Psoas muscle (tissue), 7 donors: ENCODE measurements at regions not wholly inside any gene's neighbourhood (a gene's known extent, or its start where the extent isn't known, plus 50 kb on each side); places are given as distances from the start of the nearest gene placed in this dataset.
"Not testable (repeated sequence)": the region's sequence is repeated elsewhere in the genome, so short reads cannot be mapped to it uniquely, and the experiment has no call there.

ENCODE experiments used
- ATAC-seq, 4 donors: fragments of 200-7000 bp; cut with Tn5 transposase; one replicate each; pipeline ENCODE4 v1.9.1; 2020; ENCODE audit warnings: moderate library complexity in 3 of 4, mild to moderate bottlenecking in 2 of 4
- DNase-seq, 2 donors: peaks; one replicate each; pipeline ENCODE4 v3.0.0-alpha.2; 2020
- H3K27ac ChIP-seq: fragments of 200-600 bp; one replicate; pipeline ENCODE4 v1.8.0; 2022
- H3K27me3 ChIP-seq, 3 donors: fragments of 200-600 bp in 1 of 3; one replicate each; pipeline versions ENCODE4 v1.6.1 to v1.8.0; 2013 to 2022; ENCODE audit warnings: low read length in 2 of 3, mild to moderate bottlenecking in 2 of 3, moderate library complexity in 1 of 3; ENCODE audit not compliant: insufficient read depth in 3 of 3
- H3K36me3 ChIP-seq, 2 donors: fragments of 200-600 bp in 1 of 2; one replicate each; pipeline versions ENCODE4 v1.6.1 to v1.8.0; 2013 to 2022; ENCODE audit warnings: low read depth in 1 of 2, mild to moderate bottlenecking in 1 of 2, moderate library complexity in 1 of 2; ENCODE audit not compliant: insufficient read depth in 1 of 2
- H3K4me1 ChIP-seq: fragments of 200-600 bp; one replicate; pipeline ENCODE4 v1.8.0; 2022
- H3K4me3 ChIP-seq: fragments of 200-600 bp; one replicate; pipeline ENCODE4 v1.8.0; 2022; ENCODE audit warnings: mild to moderate bottlenecking
- H3K9me3 ChIP-seq: fragments of 200-600 bp; one replicate; pipeline ENCODE4 v1.8.0; 2022
- WGBS, 3 donors: extraction: QIAGEN DNeasy Blood & Tissue Kit; methylation state at CpG; one replicate each; pipeline versions ENCODE4 v1.1.6 to v1.1.7; 2013; 5-methylcytosine and 5-hydroxymethylcytosine counted together
- intact Hi-C, 2 donors: fragments of 100-400 bp; cut with DNase I; formaldehyde crosslinking; loops; one replicate each; pipeline versions ENCODE4 v1.11.0 to v1.14.2; 2022
- donor health status: healthy with polysubstance abuse.
- donor health status: DM: no; HTN: no; CAD: no; lungs with moderate emphysema.
- donor health status: Bipolar disorder and iron deficiency.
- donor health status: healthy.
- donor health status: DM: yes; HTN: yes; CAD: no.
- donor health status: DM: no; HTN: no; CAD: no.
- donor health status: DM: yes; HTN: yes; CAD: no.

- H3K4me1 ChIP-seq, H3K4me3 ChIP-seq, ATAC-seq, H3K27ac ChIP-seq, intact Hi-C loops, H3K9me3 ChIP-seq, DNase-seq, H3K27me3 ChIP-seq, H3K36me3 ChIP-seq: not testable (repeated sequence)
- 48 to 51% (median 50%) methylated on average over 6 of the region's 7 CpGs for WGBS, 3 donors
Observed at GRCh38 chr1:234815295-234815815, 205.4 kb upstream of the IRF2BP2 start.

DNA sequence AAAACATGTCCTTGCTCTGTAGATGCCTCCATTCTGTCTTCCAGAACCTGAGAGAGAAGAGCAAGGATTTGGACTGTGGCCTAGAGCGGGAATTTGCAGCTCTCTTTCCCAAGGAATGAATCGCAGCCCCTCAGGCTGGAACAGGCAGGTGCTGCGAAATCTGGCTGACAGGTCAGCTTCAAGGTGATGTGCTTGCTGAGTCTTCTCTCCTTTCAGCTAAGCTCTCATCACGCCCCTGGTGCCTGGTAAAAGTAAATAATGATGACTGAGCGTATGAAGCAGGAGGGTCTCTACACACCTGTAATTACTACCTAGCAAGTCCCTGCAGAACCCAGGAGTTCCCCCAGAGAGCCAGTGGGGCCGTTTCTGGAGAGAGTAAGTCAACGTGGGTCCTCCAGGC is 204.3 kb upstream of the IRF2BP2 start:
- H3K9me3 ChIP-seq, H3K27ac ChIP-seq, H3K36me3 ChIP-seq, H3K4me1 ChIP-seq, ATAC-seq, DNase-seq, H3K27me3 ChIP-seq, H3K4me3 ChIP-seq, intact Hi-C loops: not testable (repeated sequence)
- 89 to 100% (median 97%) methylated on average over 2 to 3 of the region's 7 CpGs for WGBS, 3 donors

DNA sequence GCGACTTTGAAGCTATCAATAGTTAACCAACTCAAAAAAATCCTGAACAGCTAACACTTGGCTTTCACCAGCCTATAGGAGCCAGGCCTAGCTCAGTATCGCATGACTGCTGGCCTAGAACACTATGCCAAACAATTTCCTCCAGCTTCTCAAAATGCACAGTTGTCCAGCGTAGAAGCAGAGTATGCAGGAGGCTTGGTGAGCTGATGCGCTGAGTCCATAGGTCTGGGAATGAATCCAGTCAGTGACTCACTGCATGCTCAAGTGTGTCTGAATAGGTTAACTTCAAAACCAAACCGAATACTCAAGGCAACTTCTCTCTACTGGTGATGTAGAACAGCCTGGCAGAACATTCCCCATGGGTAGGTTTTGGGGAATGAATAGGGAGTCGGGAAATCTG is 201.8 kb upstream of the IRF2BP2 start:
- H3K36me3 ChIP-seq, H3K9me3 ChIP-seq, DNase-seq, H3K4me3 ChIP-seq, H3K27me3 ChIP-seq, H3K4me1 ChIP-seq, H3K27ac ChIP-seq, intact Hi-C loops: not testable (repeated sequence)
- peak; percentile 69 to 80 (median 74) for ATAC-seq
- 29 to 46% (median 38%) methylated on average over 4 to 6 of the region's 6 CpGs for WGBS, 3 donors

GRCh38 chr1:234810726-234811125 is 200.7 kb upstream of the IRF2BP2 start:
- ATAC-seq, DNase-seq, intact Hi-C loops, H3K4me1 ChIP-seq, H3K27me3 ChIP-seq, H3K4me3 ChIP-seq, H3K36me3 ChIP-seq, H3K9me3 ChIP-seq, H3K27ac ChIP-seq: not testable (repeated sequence)
- 51 to 94% (median 59%) methylated on average over 2 to 3 of the region's 4 CpGs for WGBS, 3 donors

- H3K27me3 ChIP-seq, DNase-seq, H3K27ac ChIP-seq, H3K4me1 ChIP-seq, H3K36me3 ChIP-seq, H3K9me3 ChIP-seq, H3K4me3 ChIP-seq, ATAC-seq, intact Hi-C loops: not testable (repeated sequence)
- WGBS, 3 donors, result 37 to 61% (median 52%) methylated on average over 4 to 5 of the region's 5 CpGs
Observed at GRCh38 chr1:234809854-234810245, 199.9 kb upstream of the IRF2BP2 start.

DNA sequence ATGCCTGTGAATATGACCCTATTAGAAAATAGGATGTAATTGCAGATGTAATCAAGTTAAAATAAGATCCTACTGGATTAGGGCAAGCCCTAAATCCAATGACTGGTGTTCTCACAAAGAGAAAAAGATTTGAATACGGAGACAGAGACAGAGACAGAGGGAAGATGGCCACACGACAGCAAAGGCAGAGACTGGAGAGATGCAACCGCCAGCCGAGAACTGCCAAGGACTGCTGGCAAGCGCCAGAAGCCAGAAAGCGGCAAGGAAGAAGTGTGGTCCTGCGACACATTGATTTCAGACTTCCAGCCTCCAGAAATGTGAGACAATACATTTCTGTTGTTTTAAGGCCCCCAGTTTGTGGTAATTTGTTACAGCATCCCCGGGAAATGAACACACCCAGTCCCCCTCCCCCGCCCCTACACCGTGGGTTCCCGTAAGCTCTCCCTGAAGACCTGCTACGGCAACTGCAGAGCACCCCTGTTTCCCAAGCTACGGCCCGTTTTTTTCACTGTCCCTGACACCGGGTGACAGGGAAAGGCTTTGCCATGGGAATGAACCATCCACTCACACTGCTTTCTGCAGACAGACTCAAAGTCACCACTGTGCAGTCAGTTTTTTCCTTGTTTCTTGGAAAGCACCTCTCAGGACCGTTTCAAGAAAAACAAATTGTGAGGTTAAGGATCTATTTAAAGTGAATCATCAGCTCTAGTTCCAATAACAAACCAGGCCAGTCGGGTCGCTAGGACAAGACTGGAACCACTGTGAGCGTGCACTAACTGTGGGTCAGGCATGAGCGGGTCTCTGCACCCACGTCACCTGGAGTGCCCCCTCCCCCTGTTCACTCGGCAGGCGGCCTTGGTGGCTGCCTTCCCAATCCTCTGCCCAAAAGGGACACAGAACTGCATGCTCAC is 199.2 kb upstream of the IRF2BP2 start:
- H3K4me3 ChIP-seq, H3K27ac ChIP-seq, H3K9me3 ChIP-seq, H3K4me1 ChIP-seq, DNase-seq, intact Hi-C loops, H3K27me3 ChIP-seq, H3K36me3 ChIP-seq: not testable (repeated sequence)
- ATAC-seq, result peak in 3 of 4 donors; percentile 18 to 30 (median 25)
- WGBS, 3 donors, result 33 to 68% (median 36%) methylated on average over 12 to 15 of the region's 23 CpGs

DNA sequence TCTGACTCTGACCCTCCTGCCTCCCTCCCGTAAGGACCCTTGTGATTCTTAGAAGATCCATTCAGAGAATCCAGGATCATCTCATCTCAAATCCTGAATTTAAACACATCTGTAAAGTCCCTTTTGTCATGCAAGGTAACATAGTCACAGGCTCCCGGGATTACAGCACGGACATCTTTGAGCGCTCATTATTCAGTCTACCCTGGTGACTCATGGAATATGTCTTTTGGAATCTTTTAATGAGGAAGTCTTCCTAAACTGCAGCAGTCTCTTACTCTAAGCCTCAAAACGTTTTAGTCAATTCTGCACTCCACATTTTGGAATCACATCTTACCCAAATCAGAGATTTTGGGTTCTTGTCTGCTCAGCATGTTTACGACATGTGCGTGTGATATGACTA is 198.5 kb upstream of the IRF2BP2 start:
- H3K27ac ChIP-seq, H3K9me3 ChIP-seq, H3K36me3 ChIP-seq, DNase-seq, H3K4me3 ChIP-seq, H3K4me1 ChIP-seq, intact Hi-C loops, H3K27me3 ChIP-seq, ATAC-seq: not testable (repeated sequence)
- WGBS, 3 donors, result 59 to 64% (median 61%) methylated on average over 3 to 4 of the region's 7 CpGs

DNA sequence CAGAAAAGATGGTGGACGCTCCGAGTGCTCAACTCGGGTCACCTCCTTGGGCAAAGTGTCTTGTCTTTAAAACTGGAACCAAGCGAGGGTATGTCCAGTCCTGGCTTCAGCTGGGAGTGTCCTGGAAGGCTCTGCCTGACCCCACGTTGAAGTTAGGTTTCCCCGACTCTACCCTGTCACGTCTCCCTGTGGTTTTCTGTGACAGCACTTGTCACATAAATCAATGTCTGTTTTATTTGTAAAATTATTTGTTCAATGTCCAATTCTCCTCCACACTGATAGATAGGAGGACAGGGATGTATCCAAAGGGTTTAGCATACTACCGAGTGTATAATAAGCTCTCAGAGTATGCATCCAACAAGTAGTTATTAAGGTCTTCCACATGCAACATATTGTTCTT is 197.7 kb upstream of the IRF2BP2 start:
- H3K4me1 ChIP-seq, DNase-seq, H3K27ac ChIP-seq, H3K27me3 ChIP-seq, H3K4me3 ChIP-seq, ATAC-seq, H3K9me3 ChIP-seq, intact Hi-C loops, H3K36me3 ChIP-seq: not testable (repeated sequence)
- 75 to 78% (median 77%) methylated on average over 3 of the region's 8 CpGs for WGBS, 3 donors

DNA sequence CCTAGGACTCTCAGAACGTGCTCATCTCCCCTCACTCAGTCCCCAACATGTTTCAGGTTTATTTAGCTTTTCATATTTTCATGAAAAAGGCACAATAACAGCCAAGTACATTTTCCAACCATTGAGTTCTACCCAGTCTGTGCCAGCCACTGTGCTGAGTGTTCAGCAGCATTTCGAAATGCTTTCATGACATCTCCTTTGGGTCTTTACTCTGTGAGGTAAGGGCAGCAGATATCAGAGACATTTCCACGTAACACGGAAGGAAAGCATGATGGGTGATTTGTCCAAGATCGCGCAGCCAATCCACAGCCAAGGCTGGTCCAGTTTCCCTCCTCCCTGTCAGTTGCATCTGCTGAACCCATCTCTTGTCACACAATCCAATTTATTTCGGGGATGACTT is 192.6 kb upstream of the IRF2BP2 start:
- H3K27me3 ChIP-seq, DNase-seq, H3K4me3 ChIP-seq, intact Hi-C loops, H3K9me3 ChIP-seq, ATAC-seq, H3K27ac ChIP-seq, H3K4me1 ChIP-seq, H3K36me3 ChIP-seq: not testable (repeated sequence)
- WGBS, 3 donors, result 78 to 87% (median 80%) methylated on average over 7 of the region's 7 CpGs

DNA sequence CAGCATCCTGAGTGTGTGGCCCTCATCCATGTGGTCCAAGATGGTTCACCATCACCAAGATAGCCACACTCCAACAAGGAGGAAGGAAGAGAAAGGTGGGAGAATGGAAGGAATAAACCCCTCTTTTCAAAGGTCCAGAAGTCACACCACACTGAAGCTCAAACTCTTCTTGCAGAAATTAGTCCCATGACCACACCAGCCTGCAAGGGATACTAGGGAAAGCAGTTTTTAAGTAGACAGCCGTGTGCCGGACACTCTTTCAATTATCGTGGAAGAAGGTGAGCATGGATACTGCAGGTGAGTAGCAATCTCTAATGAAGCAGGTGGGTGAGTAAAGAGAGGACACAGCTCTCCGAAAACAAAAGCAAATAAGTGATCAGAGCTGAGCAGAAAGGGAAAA is 191.7 kb upstream of the IRF2BP2 start:
- H3K4me3 ChIP-seq, H3K36me3 ChIP-seq, H3K9me3 ChIP-seq, H3K4me1 ChIP-seq, H3K27me3 ChIP-seq, intact Hi-C loops, DNase-seq, H3K27ac ChIP-seq: not testable (repeated sequence)
- peak in 1 of 4 donors; percentile 24 for ATAC-seq
- whole genome bisulfite sequencing, 3 donors, result 92 to 95% (median 93%) methylated on average over 4 of the region's 4 CpGs

DNA sequence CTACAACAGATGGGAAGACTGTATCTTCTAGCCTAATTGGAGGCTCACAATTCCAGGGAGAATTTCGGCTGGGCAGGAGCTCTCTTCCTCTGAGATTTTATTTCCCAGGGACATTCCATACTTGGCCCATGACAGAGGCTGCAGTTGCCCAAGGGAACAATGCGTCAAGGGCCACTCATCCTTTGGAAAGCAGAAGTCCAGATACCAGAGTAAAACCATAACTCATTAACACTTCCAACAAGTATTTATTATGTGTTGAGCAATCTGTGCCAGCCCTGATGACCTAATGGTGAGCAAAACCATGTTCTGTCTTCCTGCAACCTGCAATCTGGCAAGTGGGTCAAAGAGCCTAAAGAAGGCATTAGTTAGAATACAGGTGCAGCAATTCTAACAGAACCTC is 191.2 kb upstream of the IRF2BP2 start:
- H3K4me3 ChIP-seq, H3K9me3 ChIP-seq, H3K27ac ChIP-seq, DNase-seq, H3K27me3 ChIP-seq, H3K4me1 ChIP-seq, intact Hi-C loops, H3K36me3 ChIP-seq: not testable (repeated sequence)
- no CpG with 5 or more reads among the region's 2 CpGs for WGBS, 3 donors
- peak; percentile 59 to 87 (median 82) for ATAC-seq
